ENCODE measurements at regions not wholly inside any gene's neighbourhood (a gene's known extent, or its start where the extent isn't known, plus 50 kb on each side); places are given as distances from the start of the nearest gene placed in this dataset.
"Not testable (repeated sequence)": the region's sequence is repeated elsewhere in the genome, so short reads cannot be mapped to it uniquely, and the experiment has no call there.

DNA sequence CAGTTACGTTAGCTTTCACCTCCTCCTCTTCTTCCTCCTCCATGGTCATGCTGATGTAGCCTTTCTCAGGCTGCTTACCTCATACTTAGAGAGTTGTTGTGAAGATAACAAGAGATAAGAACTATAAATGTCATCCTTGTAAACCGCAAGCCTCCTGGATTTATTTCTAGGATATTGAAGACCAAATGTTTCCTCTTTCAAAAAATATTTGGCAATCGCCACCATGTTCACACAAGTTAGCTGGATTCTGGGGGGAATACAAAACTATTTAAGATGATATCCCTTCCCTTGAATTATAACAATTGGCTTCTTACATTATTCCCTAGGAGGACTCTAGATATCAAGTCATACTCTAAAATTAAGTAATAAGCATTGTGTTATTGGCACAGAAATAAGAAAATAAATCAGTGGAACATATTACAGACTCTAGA is 99.8 kb upstream of the PLEKHG1 start:
- no peak for DNase-seq

DNA sequence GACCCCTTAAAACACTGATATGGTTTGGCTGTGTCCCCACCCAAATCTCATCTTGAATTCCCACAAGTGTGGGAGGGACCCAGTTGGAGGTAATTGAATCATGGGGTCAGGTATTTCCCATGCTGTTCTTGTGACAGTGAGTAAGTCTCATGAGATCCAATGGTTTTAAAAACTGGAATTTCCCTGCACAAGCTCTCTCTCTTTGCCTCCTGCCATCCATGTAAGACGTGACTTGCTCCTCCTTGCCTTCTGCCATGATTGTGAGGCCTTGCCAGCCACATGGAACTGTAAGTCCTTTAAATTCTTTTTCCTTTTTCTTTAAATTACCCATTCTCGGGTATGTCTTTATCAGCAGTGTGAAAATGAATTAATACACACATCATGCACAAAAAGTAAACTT is 99.1 kb upstream of the PLEKHG1 start:
- not testable (repeated sequence) for DNase-seq

DNA sequence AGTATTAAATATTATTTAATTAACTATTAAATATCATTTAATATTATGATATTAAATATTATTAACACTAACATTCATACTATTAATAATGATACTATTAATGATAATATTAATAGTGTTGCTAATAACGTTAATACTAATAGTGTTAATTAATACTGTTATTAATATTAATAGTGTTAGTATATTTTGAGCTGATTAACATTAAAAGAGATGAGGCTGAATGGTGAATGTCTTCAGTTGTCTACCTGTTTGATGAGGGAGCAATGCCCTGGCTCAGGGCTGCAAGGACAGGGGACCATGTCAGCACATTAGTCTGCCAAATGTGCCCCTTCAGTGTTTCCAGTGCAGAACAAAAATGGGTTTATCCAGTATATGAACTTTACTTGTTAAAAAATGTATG is 96.6 kb upstream of the PLEKHG1 start:
- DNase-seq, result no peak

GRCh38 chr6:150503586-150504339 is 95.9 kb upstream of the PLEKHG1 start:
- DNase-seq, result no peak

DNA sequence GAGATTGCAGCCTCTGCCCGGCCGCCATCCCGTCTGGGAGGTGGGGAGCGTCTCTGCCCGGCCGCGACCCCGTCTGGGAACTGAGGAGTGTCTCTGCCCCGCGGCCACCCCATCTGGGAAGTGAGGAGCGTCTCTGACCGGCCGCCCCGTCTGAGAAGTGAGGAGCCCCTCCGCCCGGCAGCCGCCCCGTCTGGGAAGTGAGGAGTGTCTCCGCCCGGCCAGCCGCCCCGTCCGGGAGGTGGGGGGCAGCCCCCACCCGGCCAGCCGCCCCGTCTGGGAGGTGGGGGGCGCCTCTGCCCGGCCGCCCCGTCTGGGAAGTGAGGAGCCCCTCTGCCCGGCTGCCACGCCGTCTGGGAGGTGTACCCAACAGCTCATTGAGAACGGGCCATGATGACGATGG is 92.3 kb upstream of the PLEKHG1 start:
- DNase-seq, result not testable (repeated sequence)

DNA sequence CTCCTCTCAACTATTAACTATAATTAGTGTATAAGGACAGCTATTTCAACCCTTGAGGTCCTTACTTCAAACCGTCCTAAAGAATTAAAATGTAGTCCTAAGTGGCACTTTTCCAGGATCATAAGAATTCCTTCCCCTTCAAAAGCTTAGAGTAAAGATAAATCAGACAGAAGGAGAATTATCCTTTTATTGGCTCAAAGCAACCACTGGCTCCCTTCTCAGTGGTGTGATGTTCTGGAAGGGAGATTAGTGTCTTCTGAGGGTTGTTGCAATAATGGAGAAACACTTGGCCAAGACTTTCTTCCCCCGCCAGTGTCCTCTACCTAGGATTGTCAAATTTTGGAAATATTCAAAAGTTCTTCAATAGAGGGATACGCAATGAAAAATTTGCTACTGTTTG is 89.1 kb upstream of the PLEKHG1 start:
- DNase-seq, result no peak

- no peak for DNase-seq
These were observed 88.4 kb upstream of the PLEKHG1 start for GRCh38 chr6:150511313-150511712.

DNA sequence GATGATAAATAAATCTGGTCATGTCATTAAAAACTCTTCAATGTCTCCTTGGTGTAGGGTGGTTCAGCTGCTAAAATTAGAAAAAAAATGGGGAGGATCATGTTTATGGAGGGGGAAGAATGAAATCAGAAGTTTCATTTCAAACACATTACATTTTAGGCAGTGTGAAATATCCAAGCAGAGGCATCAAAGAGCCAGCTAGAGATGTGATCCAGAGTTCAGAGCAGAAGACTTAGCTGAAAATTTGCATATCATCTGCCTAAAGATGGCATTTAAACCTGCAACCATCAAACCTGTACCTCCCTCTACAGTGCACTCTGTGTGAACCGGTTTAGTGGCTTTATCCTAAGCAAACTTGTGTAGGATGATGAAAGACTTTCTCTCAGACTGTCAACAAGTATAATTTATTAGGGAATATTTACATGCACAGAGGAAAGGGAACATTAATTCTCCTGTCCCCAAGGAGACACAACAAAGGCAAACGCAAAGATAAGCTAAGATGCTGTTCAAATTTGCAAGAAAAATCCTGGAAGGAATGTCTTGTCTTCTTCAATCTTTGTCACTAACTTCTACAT is 84.8 kb upstream of the PLEKHG1 start:
- no peak for DNase-seq

- no peak for DNase-seq
These were observed 83.5 kb upstream of the PLEKHG1 start for GRCh38 chr6:150516199-150516598.

- DNase-seq, result no peak
These were observed 82.5 kb upstream of the PLEKHG1 start for GRCh38 chr6:150517175-150517574.

DNA sequence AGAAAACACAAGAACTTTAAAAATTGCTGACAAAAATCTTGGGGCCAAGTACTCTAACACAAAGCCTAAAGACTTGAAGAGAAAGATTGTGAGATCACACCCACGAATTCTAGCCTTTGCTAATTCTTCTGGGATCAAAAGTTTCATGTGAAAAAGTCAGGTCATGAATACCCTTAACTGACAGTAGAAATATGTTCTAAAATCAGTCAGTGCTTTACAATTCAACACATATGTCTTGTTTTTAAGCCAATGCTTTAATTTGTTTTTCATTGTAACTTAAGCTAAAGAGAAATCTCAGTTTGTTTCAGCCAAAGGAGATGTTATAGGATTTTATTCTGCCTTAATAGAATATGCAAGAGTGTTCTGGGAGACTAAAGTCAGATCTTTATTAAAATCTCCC is 78.2 kb upstream of the PLEKHG1 start:
- no peak for DNase-seq

DNA sequence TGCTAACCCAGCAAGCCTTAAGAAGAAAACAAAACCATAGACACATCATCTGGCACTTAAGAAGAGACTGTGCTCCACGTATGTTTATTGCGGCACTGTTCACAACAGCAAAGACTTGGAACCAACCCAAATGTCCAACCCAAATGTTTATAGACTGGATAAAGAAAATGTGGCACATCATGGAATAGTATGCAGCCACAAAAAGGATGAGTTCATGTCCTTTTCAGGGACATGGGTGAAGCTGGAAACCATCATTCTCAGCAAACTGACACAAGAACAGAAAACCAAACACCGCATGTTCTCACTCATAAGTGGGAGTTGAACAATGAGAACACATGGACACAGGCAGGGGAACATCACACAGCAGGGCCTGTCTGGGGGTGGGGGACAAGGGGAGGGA is 76.5 kb upstream of the PLEKHG1 start:
- not testable (repeated sequence) for DNase-seq

DNA sequence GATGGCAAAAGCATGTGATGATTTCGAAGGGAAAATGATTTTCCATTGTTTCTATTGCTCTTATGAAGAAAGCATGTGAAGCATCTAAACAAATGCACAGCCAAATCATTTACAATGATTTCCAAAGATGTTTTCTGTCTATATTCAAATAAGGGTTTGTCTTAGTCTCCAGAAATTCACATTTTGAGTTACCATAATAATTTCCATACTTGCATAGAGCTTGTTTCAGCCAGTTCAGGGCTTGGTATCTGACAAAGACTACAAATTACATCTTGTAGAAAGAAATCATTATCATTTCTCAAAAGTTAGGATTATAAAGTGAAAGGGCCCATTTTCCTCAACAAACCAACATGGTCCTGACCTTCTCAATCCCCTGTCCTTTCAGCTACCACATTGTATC is 74.4 kb upstream of the PLEKHG1 start:
- no peak for DNase-seq

DNA sequence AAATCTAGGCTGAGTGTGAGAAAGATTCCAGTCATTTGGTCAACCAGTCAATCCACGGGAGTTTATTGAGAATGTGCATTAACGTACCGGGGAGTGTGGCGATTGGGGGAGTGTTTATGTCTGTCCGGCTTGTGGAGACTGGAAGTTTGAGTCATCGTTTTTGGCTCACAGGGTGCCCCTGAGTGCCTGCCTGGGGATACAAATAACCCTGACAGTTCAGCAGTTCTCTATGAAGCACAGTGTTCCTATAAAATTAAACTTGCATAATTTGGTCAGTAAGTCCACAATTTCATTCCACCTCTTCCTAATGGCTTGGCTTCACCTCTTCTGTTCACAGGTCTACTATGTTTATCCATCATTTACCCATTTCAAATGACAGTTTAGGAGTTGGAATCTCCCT is 72.6 kb upstream of the PLEKHG1 start:
- DNase-seq, result no peak

DNA sequence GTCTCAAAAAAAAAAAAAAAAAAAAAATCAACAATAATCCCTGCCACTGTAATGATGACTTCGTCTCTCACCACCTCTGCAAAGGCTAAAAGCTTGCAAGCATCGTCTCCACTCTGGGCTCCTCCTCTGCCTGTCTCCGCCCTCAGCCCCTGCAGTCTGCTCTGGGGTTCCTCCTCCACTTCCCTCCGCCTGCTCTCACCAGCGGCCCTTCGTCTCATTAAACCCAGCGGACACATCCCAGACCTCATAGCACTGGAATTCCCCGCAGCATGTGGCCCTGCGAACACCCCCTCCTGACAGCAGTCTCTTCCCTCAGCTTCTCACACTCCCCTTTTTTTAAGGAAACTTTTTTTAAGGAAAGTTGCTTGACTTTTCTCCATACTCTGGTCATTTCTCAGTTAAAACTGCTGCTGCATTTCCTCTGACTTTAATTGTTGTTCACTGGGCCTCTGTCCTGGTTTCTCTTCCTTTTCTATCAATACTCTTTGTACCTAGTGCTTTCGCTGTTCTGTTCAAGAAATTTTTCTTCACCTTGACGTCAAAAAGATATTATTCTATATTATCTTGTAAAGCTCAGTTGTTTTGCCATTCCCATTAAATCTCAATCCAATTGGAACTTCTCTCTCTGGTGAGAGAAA is 70.9 kb upstream of the PLEKHG1 start:
- DNase-seq, result no peak

DNA sequence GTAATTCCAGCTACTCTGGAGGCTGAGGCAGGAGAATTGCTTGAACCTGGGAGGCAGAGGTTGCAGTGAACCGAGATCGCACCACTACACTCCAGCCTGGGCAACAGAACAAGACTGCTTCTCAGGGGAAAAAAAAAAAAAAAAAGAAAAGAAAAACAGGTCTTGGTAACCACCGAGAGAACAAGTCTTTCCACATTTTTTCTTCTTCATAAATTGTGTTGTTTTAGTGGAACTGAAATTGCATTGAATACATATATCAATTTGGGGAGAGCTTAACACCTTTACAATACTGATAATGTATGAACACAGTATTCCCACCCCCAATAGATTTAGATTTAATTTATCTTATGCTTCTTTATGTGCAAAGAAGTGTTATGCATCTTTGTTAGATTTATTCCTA is 70.0 kb upstream of the PLEKHG1 start:
- DNase-seq, result no peak

GRCh38 chr6:150531957-150532356 is 67.7 kb upstream of the PLEKHG1 start:
- DNase-seq, result no peak

- no peak for DNase-seq
These were observed 65.1 kb upstream of the PLEKHG1 start for GRCh38 chr6:150534553-150534952.

DNA sequence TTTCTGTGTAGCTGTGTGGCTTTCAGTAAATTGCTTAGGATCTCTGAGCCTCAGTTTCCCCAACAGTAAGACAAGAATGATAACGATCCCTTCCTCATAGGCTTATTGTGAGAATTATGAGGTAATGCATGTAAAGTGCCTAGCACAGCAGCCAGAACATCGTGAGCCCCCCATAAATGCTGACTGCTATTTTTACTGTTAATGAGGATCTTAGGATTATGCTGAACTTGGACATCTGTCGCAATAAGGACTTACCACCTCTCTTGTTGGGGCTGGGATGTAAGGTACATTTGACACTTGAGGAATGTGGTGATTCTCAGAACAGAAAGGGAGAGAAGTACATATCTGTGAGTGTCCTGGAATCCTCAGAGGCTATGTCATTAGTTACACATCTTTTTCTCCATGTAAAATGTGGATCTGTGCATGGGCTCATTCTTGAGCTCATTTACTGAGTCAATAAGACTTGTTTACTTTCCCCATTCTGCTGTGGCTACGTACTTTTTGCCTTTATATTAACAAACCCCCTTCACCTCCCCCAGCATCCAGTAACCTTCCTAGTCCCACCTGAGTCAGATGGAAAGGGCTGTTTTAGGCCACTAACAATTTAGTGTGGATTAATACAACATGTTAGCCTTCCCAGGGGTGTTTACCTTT is 64.4 kb upstream of the PLEKHG1 start:
- no peak for DNase-seq

GRCh38 chr6:150535818-150536220 is 63.9 kb upstream of the PLEKHG1 start:
- no peak for DNase-seq

- no peak for DNase-seq
These were observed 62.9 kb upstream of the PLEKHG1 start for GRCh38 chr6:150536835-150537234.

DNA sequence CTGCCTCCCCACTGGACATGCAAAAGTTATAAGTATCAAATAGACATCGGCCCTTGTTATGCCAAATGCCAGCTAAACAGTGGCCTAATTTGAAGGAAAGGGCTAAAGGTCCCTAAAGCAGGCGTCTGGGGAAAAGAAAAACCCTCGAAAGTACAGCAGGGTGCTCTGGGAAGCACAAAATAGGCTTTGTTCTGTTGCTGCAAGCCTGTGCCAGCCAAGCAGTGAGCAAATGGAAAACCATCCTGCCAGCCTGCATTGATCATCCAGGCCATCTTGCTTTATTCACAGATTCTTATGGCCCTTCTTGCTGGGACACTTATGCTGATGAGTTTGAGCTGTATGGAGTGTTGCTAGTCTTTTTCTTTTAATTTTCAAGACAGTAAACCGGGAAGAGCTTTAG is 62.2 kb upstream of the PLEKHG1 start:
- no peak for DNase-seq

- no peak for DNase-seq
These were observed 61.8 kb upstream of the PLEKHG1 start for GRCh38 chr6:150537893-150538292.

DNA sequence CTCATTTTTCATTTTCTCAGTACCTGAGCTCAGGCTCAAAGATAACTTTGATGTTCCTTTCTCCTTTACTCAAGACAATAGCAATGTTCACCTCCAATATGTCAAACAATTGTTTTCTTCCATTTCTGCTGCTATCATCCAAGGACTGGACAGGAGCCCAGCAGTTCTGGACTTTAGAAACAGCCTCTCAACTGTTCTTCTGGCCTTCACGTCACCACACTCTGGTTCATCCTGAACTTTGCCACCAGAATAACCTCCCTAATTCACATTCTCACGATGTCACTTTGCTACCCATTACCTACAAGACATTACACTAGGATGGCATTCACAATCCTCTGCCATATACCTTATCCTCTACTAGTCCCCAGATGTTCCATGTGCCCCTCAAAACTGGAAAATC is 60.6 kb upstream of the PLEKHG1 start:
- DNase-seq, result no peak

All from NCI-H2227 treated with DMSO at 0.1 percent for 48 hours (cell line).